OCI-LY7 (cell line): ENCODE measurements at regions not wholly inside any gene's neighbourhood (a gene's known extent, or its start where the extent isn't known, plus 50 kb on each side); places are given as distances from the start of the nearest gene placed in this dataset.

Experiments used
- BruUV-seq: library from RNA; stranded (reverse); fragments of 400-500 nt; replicated peaks from 2 replicates; lab custom pipeline; 2021; lab: Mats Ljungman, UMichigan
- CTCF ChIA-PET: fragments of 300-600 bp; sonication (Branson Sonifier 250); formaldehyde crosslinking; loops from one replicate; lab custom pipeline; 2022; ENCODE audit warnings: antibody characterized with exemption; ENCODE audit not compliant: unreplicated experiment; lab: Charles Lee
- POLR2A ChIA-PET: fragments of 300-600 bp; sonication (Branson Sonifier 250); formaldehyde crosslinking; loops from one replicate; lab custom pipeline; 2022; ENCODE audit warnings: antibody characterized with exemption; lab: Charles Lee
- DNase-seq: peaks from one replicate; pipeline ENCODE4 v3.0.0-alpha.2; 2015; ENCODE audit warnings: low spot score
- H2AFZ ChIP-seq: fragments of 200-600 bp; sonication (generic), shearing (Covaris generic); 2 replicates; pipeline ENCODE4 v1.6.1; 2014; ENCODE audit warnings: mild to moderate bottlenecking, antibody characterized with exemption, low read length, moderate library complexity
- H3K27ac ChIP-seq: fragments of 200-600 bp; sonication (generic); 2 replicates; pipeline ENCODE4 v1.5.1; 2014; ENCODE audit warnings: mixed run types, low read depth, mild to moderate bottlenecking, moderate library complexity, low read length, inconsistent platforms; ENCODE audit not compliant: poor library complexity, severe bottlenecking
- H3K36me3 ChIP-seq: fragments of 200-600 bp; sonication (generic); 2 replicates; pipeline ENCODE4 v1.6.1; 2014; ENCODE audit warnings: mild to moderate bottlenecking, antibody characterized with exemption, low read length, moderate library complexity, mixed read lengths; ENCODE audit not compliant: insufficient read depth
- H3K4me1 ChIP-seq: fragments of 200-600 bp; sonication (generic); 2 replicates; pipeline ENCODE4 v1.5.1; 2014; ENCODE audit warnings: mild to moderate bottlenecking, low read length; ENCODE audit not compliant: insufficient read depth, poor library complexity, severe bottlenecking
- H3K4me2 ChIP-seq: fragments of 200-600 bp; sonication (generic); 2 replicates; pipeline ENCODE4 v1.6.1; 2014; ENCODE audit warnings: mild to moderate bottlenecking, low read length
- H3K4me3 ChIP-seq: fragments of 200-600 bp; sonication (generic); 2 replicates; pipeline ENCODE4 v1.5.1; 2014; ENCODE audit warnings: mild to moderate bottlenecking, low read depth, low read length; ENCODE audit not compliant: poor library complexity, severe bottlenecking
- H3K79me2 ChIP-seq: fragments of 200-600 bp; sonication (generic); 2 replicates; pipeline ENCODE4 v1.6.1; 2016; ENCODE audit warnings: low read depth, mild to moderate bottlenecking, low read length, moderate library complexity, mixed read lengths; ENCODE audit not compliant: insufficient read depth
- H3K9me2 ChIP-seq: fragments of 200-600 bp; sonication (generic); 2 replicates; pipeline ENCODE4 v1.6.1; 2016; ENCODE audit warnings: mild to moderate bottlenecking, low read length, mixed read lengths; ENCODE audit not compliant: insufficient read depth
- H3K9me3 ChIP-seq: fragments of 200-600 bp; sonication (generic); 2 replicates; pipeline ENCODE4 v1.6.1; 2014; ENCODE audit warnings: mild to moderate bottlenecking, mixed run types, low read length, mixed read lengths
- H4K20me1 ChIP-seq: fragments of 200-600 bp; sonication (generic); 2 replicates; pipeline ENCODE4 v1.6.1; 2014; ENCODE audit warnings: mild to moderate bottlenecking, antibody characterized with exemption, low read length, moderate library complexity, mixed read lengths; ENCODE audit not compliant: insufficient read depth
- CTCF ChIP-seq: fragments of 200-600 bp; sonication (generic); conservative IDR thresholded peaks from 2 replicates; pipeline ENCODE4 v1.5.1; 2014; ENCODE audit warnings: mild to moderate bottlenecking, antibody characterized with exemption, low read length, moderate library complexity, mixed read lengths
- EZH2phosphoT487 ChIP-seq: fragments of 200-600 bp; sonication (generic); IDR thresholded peaks from 2 replicates; pipeline ENCODE4 v1.6.1; 2018; ENCODE audit warnings: low read depth, borderline replicate concordance, mild to moderate bottlenecking, mixed run types, antibody characterized with exemption, low read length, moderate library complexity, mixed read lengths
- intact Hi-C: fragments of 100-400 bp; cut with micrococcal nuclease; formaldehyde crosslinking; loops from one replicate; pipeline ENCODE4 v1.10.0; 2022; ENCODE audit not compliant: unreplicated experiment

DNA sequence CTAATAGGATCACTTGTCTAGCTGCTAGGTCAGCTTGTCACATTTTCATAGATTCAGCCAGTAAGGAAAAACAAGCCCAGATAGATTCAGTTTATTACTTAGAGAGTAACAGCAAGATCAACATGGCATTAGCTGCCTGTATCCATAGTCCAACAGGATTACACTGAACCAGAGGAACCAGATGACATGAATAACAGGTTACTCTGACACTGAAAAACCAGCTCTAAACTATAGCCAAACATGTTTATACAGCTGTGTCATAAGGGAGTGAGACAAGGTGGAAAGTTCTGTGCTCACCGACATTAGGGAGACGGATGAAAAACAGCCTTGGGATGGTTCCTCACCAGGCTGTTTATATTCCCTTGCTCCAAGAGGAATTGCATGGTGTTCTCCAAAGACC is 102.9 kb upstream of the EOLA2 start:
- H3K9me3 ChIP-seq: no peaks in the 10 kb centered on the region
- CTCF ChIA-PET: no interaction called here

DNA sequence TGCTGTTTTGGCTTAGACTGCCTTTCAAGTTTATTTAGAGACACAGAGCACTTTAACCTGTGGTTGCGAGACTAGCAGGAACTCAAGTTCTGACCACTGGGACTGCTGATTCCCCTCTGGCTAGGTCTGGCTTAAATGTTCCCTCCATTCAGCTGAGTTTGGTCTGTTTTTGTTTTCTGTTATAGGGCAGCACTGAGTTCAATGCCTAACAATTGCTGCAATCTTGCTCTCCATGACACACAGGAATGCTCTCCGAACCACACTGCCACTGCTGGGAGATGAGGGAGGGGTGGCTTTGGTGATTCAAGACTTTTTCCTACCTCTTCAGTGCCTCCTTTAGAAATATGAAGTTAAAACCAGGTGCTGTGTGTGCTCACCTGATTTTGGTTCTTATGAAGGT is 106.3 kb upstream of the EOLA2 start:
- TF ChIP-seq EZH2phosphoT487 (no peak), CTCF (no peak)
- intact Hi-C loops: no loop called here
- POLR2A ChIA-PET: no interaction called here
- Histone ChIP-seq H3K36me3 (no peaks in the 10 kb centered on the region), H3K4me3 (no peak overlapping the region), H3K9me3 (no peaks in the 10 kb centered on the region), H3K4me1 (no peaks in the 10 kb centered on the region), H3K27ac (no peak overlapping the region), H3K4me2 (no peak overlapping the region), H4K20me1 (no peaks in the 10 kb centered on the region), H3K9me2 (no peaks in the 10 kb centered on the region), H3K79me2 (no peaks in the 10 kb centered on the region), H2AFZ (no peak overlapping the region)
- BruUV-seq: no TSS peak
- CTCF ChIA-PET: no interaction called here
- DNase-seq: no peak

More for the DNA sequence above, 102.9 kb upstream of the EOLA2 start:
- Histone ChIP-seq H3K4me3 (no peak overlapping the region), H3K36me3 (no peaks in the 10 kb centered on the region), H3K79me2 (no peaks in the 10 kb centered on the region), H3K27ac (no peak overlapping the region), H4K20me1 (no peaks in the 10 kb centered on the region), H3K9me2 (no peaks in the 10 kb centered on the region), H3K4me1 (no peaks in the 10 kb centered on the region), H3K4me2 (no peak overlapping the region), H2AFZ (no peak overlapping the region)
- POLR2A ChIA-PET: no interaction called here
- DNase-seq: no peak
- TF ChIP-seq CTCF (no peak), EZH2phosphoT487 (no peak)
- intact Hi-C loops: no loop called here
- BruUV-seq: no TSS peak

GRCh38 chrX:150047818-150048217 is 109.5 kb upstream of the EOLA2 start:
- CTCF ChIA-PET: no interaction called here
- H3K4me3 ChIP-seq: no peak overlapping the region
- no peaks in the 10 kb centered on the region for H3K9me2 ChIP-seq
- no peak overlapping the region for H2AFZ ChIP-seq
- intact Hi-C loops: no loop called here
- no peak overlapping the region for H3K27ac ChIP-seq
- H3K79me2 ChIP-seq: no peaks in the 10 kb centered on the region
- no peaks in the 10 kb centered on the region for H3K9me3 ChIP-seq
- H3K4me1 ChIP-seq: no peaks in the 10 kb centered on the region
- H4K20me1 ChIP-seq: no peaks in the 10 kb centered on the region
- DNase-seq: no peak
- POLR2A ChIA-PET: interaction anchor here (0.8 kb wide), 1 partner anchor 40 kb away, joined by 3 read pairs; no protein-coding TSS in a partner anchor
- TF ChIP-seq EZH2phosphoT487 (no peak), CTCF (no peak)
- no peaks in the 10 kb centered on the region for H3K36me3 ChIP-seq
- no TSS peak for BruUV-seq
- H3K4me2 ChIP-seq: no peak overlapping the region
